Neuronal stem cell (in vitro differentiated cells): ENCODE measurements at regions not wholly inside any gene's neighbourhood (a gene's known extent, or its start where the extent isn't known, plus 50 kb on each side); places are given as distances from the start of the nearest gene placed in this dataset.

Source experiments
- DNase-seq: peaks from one replicate; pipeline ENCODE4 v3.0.0-alpha.2; 2013; ENCODE audit warnings: low spot score
- H2AFZ ChIP-seq: one replicate; pipeline ENCODE4 v1.6.1; 2013; ENCODE audit warnings: mild to moderate bottlenecking, low read length, inconsistent platforms
- H2AK5ac ChIP-seq: 2 replicates; pipeline ENCODE4 v1.6.1; 2013; ENCODE audit warnings: low read depth, mild to moderate bottlenecking, inconsistent platforms, low read length, moderate library complexity, mixed read lengths
- H2BK120ac ChIP-seq: 2 replicates; pipeline ENCODE4 v1.6.1; 2013; ENCODE audit warnings: low read depth, mild to moderate bottlenecking, inconsistent platforms, low read length, moderate library complexity, mixed read lengths
- H2BK12ac ChIP-seq: one replicate; pipeline ENCODE4 v1.6.1; 2013; ENCODE audit warnings: low read length, inconsistent platforms
- H2BK15ac ChIP-seq: 2 replicates; pipeline ENCODE4 v1.6.1; 2013; ENCODE audit warnings: mild to moderate bottlenecking, low read length, inconsistent platforms, mixed read lengths
- H2BK5ac ChIP-seq: one replicate; pipeline ENCODE4 v1.6.1; 2013; ENCODE audit warnings: inconsistent platforms, mild to moderate bottlenecking, low read length, moderate library complexity
- H3K14ac ChIP-seq: one replicate; pipeline ENCODE4 v1.6.1; 2013; ENCODE audit warnings: low read length, inconsistent platforms
- H3K18ac ChIP-seq: 2 replicates; pipeline ENCODE4 v1.6.1; 2013; ENCODE audit warnings: low read length, inconsistent platforms
- H3K23ac ChIP-seq: 2 replicates; pipeline ENCODE4 v1.6.1; 2013; ENCODE audit warnings: low read depth, mild to moderate bottlenecking, mixed read lengths, low read length, inconsistent platforms; ENCODE audit not compliant: poor library complexity
- H3K27ac ChIP-seq: replicated peaks from 3 replicates; pipeline ENCODE4 v1.5.1; 2013; ENCODE audit warnings: low read length, inconsistent platforms
- H3K27me3 ChIP-seq, 3 experiments: 2 replicates each; pipeline ENCODE4 v1.6.1; 2013; ENCODE audit warnings: low read length in 3 of 3, mild to moderate bottlenecking in 2 of 3, inconsistent platforms in 1 of 3, low read depth in 1 of 3, mixed read lengths in 1 of 3, moderate library complexity in 1 of 3; ENCODE audit not compliant: control insufficient read depth in 3 of 3, insufficient read depth in 3 of 3
- H3K36me3 ChIP-seq, 2 donors: replicated peaks in 1 of 2; 2 replicates each; pipeline ENCODE4 v1.6.1; 2013; ENCODE audit warnings: low read length in 2 of 2; ENCODE audit not compliant: control insufficient read depth in 2 of 2, insufficient read depth in 2 of 2
- H3K4ac ChIP-seq: 2 replicates; pipeline ENCODE4 v1.6.1; 2013; ENCODE audit warnings: inconsistent platforms, mild to moderate bottlenecking, low read length, moderate library complexity
- H3K4me1 ChIP-seq, 2 donors: 1 replicate in 1 of 2; 2 replicates in 1 of 2; pipeline ENCODE4 v1.6.1; 2013; ENCODE audit warnings: low read length in 2 of 2, low read depth in 1 of 2; ENCODE audit not compliant: control insufficient read depth in 2 of 2, insufficient read depth in 1 of 2
- H3K4me2 ChIP-seq: one replicate; pipeline ENCODE4 v1.6.1; 2013; ENCODE audit warnings: mild to moderate bottlenecking, low read length, inconsistent platforms; ENCODE audit not compliant: insufficient read depth, poor library complexity, severe bottlenecking
- H3K4me3 ChIP-seq, 2 donors: 2 replicates each; pipeline ENCODE4 v1.5.1; 2013; ENCODE audit warnings: low read length in 2 of 2, mild to moderate bottlenecking in 2 of 2, inconsistent platforms in 1 of 2, moderate library complexity in 1 of 2
- H3K79me1 ChIP-seq: one replicate; pipeline ENCODE4 v1.6.1; 2013; ENCODE audit warnings: low read depth, mild to moderate bottlenecking, inconsistent platforms, low read length, moderate library complexity
- H3K9ac ChIP-seq: one replicate; pipeline ENCODE4 v1.6.1; 2013; ENCODE audit warnings: mild to moderate bottlenecking, low read depth, low read length, inconsistent platforms; ENCODE audit not compliant: poor library complexity
- H3K9me3 ChIP-seq, 2 donors: replicated peaks in 1 of 2; 2 replicates each; pipeline versions ENCODE3 to v1.6.1; 2013; ENCODE audit warnings: low read length in 2 of 2, mild to moderate bottlenecking in 2 of 2, inconsistent platforms in 1 of 2, low read depth in 1 of 2, mixed read lengths in 1 of 2, moderate library complexity in 1 of 2; ENCODE audit not compliant: control insufficient read depth in 2 of 2, insufficient read depth in 1 of 2
- H4K8ac ChIP-seq: one replicate; pipeline ENCODE4 v1.6.1; 2013; ENCODE audit warnings: low read depth, mild to moderate bottlenecking, inconsistent platforms, low read length, moderate library complexity
- H4K91ac ChIP-seq: one replicate; pipeline ENCODE4 v1.6.1; 2013; ENCODE audit warnings: low read length, low read depth, mild to moderate bottlenecking, inconsistent platforms; ENCODE audit not compliant: poor library complexity
- WGBS, 2 donors: extraction: QIAGEN DNeasy Blood & Tissue Kit; methylation state at CpG; one replicate each; pipeline ENCODE4 v1.1.7; 2013; ENCODE audit warnings: missing lambda C conversion rate in 2 of 2, mixed read lengths in 1 of 2; ENCODE audit not compliant: insufficient read length in 2 of 2, insufficient replicate concordance in 1 of 2; ENCODE audit errors: extremely low coverage in 2 of 2; 5-methylcytosine and 5-hydroxymethylcytosine counted together

DNA sequence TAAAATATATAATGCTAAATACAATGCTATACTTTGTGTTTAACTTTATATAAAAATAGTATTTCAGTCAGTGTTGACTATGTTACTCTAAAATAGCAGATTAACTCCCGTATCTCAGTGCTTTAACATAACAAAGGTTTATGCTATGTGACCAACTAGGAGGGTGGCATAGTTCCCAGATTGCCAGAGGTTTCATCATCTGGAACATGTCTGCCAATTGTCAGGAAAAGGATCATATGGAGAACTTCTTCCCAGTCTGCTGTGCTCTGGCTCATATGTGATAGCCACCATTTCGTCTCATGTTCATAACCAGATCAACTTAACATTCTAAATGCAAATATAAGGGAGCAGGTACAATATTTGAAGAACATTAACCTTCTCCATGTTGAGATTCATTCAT is 720.2 kb downstream of the MCTP2 start:
- Histone ChIP-seq H3K79me1 (no peaks in the 10 kb centered on the region), H3K9me3 (no peaks in the 10 kb centered on the region), H2BK120ac (no peak overlapping the region), H2BK5ac (no peak overlapping the region), H3K4ac (no peak overlapping the region), H3K4me1 (no peaks in the 10 kb centered on the region), H3K18ac (no peak overlapping the region), H3K27me3 (no peaks in the 10 kb centered on the region), H3K23ac (no peak overlapping the region), H4K8ac (no peak overlapping the region), H2AFZ (no peak overlapping the region), H3K4me3 (no peak overlapping the region), H3K4me2 (no peak overlapping the region), H2BK12ac (no peak overlapping the region), H3K9ac (no peak overlapping the region), H2BK15ac (no peak overlapping the region), H3K36me3 (no peaks in the 10 kb centered on the region), H4K91ac (no peak overlapping the region), H3K27ac (no peak overlapping the region), H3K14ac (no peak overlapping the region), H2AK5ac (no peak overlapping the region)
- no CpG with 5 or more reads among the region's 2 CpGs for WGBS, 2 donors
- no peak for DNase-seq

DNA sequence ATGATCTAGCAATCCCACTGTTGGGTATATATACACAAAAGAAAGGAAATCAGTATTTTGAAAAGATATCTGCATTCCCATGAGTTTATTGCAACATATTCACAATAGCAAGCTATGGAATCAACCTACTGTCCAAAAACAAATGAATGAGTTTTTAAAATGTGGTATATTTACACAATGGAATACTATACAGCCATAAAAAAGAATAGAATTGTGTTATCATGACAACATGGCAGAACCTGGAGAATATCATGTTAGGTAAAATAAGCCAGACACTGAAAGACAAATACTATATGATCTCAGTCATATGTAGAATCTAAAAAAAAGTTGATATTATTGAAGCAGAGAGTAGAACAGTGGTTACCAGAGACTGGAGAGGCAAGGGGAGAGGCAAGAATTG is 732.6 kb downstream of the MCTP2 start:
- Histone ChIP-seq H3K27me3 (no peaks in the 10 kb centered on the region), H2AFZ (no peak overlapping the region), H3K23ac (no peak overlapping the region), H3K36me3 (no peaks in the 10 kb centered on the region), H3K79me1 (no peaks in the 10 kb centered on the region), H3K4me2 (no peak overlapping the region), H3K14ac (no peak overlapping the region), H3K27ac (no peak overlapping the region), H3K4me1 (no peaks in the 10 kb centered on the region), H3K4ac (no peak overlapping the region), H2BK5ac (no peak overlapping the region), H3K4me3 (no peak overlapping the region), H2BK15ac (no peak overlapping the region), H3K9ac (no peak overlapping the region), H2BK12ac (no peak overlapping the region), H3K18ac (no peak overlapping the region), H4K8ac (no peak overlapping the region), H4K91ac (no peak overlapping the region), H2AK5ac (no peak overlapping the region), H2BK120ac (no peak overlapping the region), H3K9me3 (peaks cover 0 to 2% of the 10 kb centered on the region in 2 donors)
- no peak for DNase-seq

DNA sequence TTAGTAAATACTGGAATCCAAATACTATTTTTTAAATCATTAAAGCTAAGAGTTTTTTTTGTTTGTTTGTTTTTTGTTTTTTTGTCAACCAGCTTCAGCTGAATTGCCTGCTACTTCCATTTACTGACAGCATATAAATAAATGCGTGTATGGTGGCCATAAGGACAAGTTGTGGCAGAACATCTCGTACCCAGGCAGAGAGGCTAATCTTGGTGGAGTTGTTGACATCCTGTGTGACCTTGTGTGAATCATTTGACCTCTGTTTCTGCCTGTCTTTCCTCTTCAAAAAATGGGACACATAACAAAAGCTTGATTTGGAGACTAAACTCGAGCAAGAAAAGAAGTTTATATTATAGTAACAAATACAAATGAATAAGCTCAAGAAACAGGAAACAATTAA is 734.2 kb downstream of the MCTP2 start:
- WGBS, 2 donors = no CpG with 5 or more reads among the region's 3 CpGs
- no peak overlapping the region for H3K4me2 ChIP-seq
- no peaks in the 10 kb centered on the region for H3K27me3 ChIP-seq
- no peak overlapping the region for H3K23ac ChIP-seq
- no peak overlapping the region for H3K27ac ChIP-seq
- DNase-seq = no peak
- H2BK12ac ChIP-seq = no peak overlapping the region
- no peak overlapping the region for H2AFZ ChIP-seq
- no peaks in the 10 kb centered on the region for H3K4me1 ChIP-seq
- H3K36me3 ChIP-seq = no peaks in the 10 kb centered on the region
- no peak overlapping the region for H3K9ac ChIP-seq
- no peaks in the 10 kb centered on the region for H3K79me1 ChIP-seq
- H2BK5ac ChIP-seq = no peak overlapping the region
- peaks cover 0 to 2% of the 10 kb centered on the region in 2 donors for H3K9me3 ChIP-seq
- H3K14ac ChIP-seq = no peak overlapping the region
- no peak overlapping the region for H2AK5ac ChIP-seq
- H4K91ac ChIP-seq = no peak overlapping the region
- no peak overlapping the region for H2BK15ac ChIP-seq
- H3K4ac ChIP-seq = no peak overlapping the region
- no peak overlapping the region for H3K4me3 ChIP-seq
- H2BK120ac ChIP-seq = no peak overlapping the region
- H4K8ac ChIP-seq = no peak overlapping the region
- H3K18ac ChIP-seq = no peak overlapping the region

DNA sequence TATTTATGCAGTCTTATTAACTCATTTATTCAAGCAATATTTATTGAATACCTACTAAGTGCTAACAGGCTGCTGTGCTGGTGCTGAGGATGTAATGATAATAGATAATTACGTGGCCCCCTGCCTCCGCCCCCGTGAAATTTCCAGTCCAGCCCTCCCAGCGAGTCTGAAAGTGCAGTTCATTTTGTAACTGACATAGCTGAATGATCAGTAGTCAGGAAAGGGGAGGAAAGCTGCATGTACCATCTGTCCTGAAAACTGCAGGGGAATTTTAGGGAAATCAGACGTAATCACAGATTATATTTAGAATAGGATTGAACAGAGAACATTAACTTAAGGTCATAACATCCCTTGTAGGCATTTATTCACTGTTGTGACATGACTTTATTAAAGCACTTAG is 736.8 kb downstream of the MCTP2 start:
- H2BK15ac ChIP-seq = no peak overlapping the region
- H2BK5ac ChIP-seq = no peak overlapping the region
- H4K91ac ChIP-seq = no peak overlapping the region
- H2BK12ac ChIP-seq = no peak overlapping the region
- H3K14ac ChIP-seq = no peak overlapping the region
- H2AK5ac ChIP-seq = no peak overlapping the region
- H3K9ac ChIP-seq = no peak overlapping the region
- no peak overlapping the region for H3K27ac ChIP-seq
- H3K4me2 ChIP-seq = no peak overlapping the region
- DNase-seq = no peak
- no CpG with 5 or more reads among the region's 5 CpGs for WGBS, 2 donors
- H2AFZ ChIP-seq = no peak overlapping the region
- H3K27me3 ChIP-seq = no peaks in the 10 kb centered on the region
- H4K8ac ChIP-seq = no peak overlapping the region
- no peak overlapping the region for H3K4ac ChIP-seq
- no peak overlapping the region for H3K23ac ChIP-seq
- no peaks in the 10 kb centered on the region for H3K36me3 ChIP-seq
- H3K9me3 ChIP-seq = peaks cover 0 to 2% of the 10 kb centered on the region in 2 donors
- no peak overlapping the region for H2BK120ac ChIP-seq
- no peaks in the 10 kb centered on the region for H3K79me1 ChIP-seq
- no peak overlapping the region for H3K18ac ChIP-seq
- H3K4me1 ChIP-seq = no peaks in the 10 kb centered on the region
- no peak overlapping the region for H3K4me3 ChIP-seq
